ENCODE measurements at regions not wholly inside any gene's neighbourhood (a gene's known extent, or its start where the extent isn't known, plus 50 kb on each side); places are given as distances from the start of the nearest gene placed in this dataset.

- no peak for TF ChIP-seq CTCF (IDR thresholded peaks at IDR 0.05; ENCODE audit: insufficient read depth, low read length)
- no peak for TF ChIP-seq POLR2AphosphoS5 (IDR thresholded peaks at IDR 0.05; ENCODE audit: low read depth)
- TF ChIP-seq REST (IDR thresholded peaks at IDR 0.05; ENCODE audit: insufficient replicate concordance, low read depth), result no peak
- no peak for TF ChIP-seq GABPA (IDR thresholded peaks at IDR 0.05; ENCODE audit: low read depth)
These were observed 185.8 kb upstream of the TMPO start for GRCh38 chr12:98329589-98329988.

Measured in HL-60 (cell line).